KBM-7 (cell line): ENCODE measurements at regions not wholly inside any gene's neighbourhood (a gene's known extent, or its start where the extent isn't known, plus 50 kb on each side); places are given as distances from the start of the nearest gene placed in this dataset.

Experiments used
- DNase-seq: peaks from one replicate; pipeline ENCODE4 v3.0.0-alpha.2; 2015
- in situ Hi-C: fragments of 300-500 bp; cut with MboI; formaldehyde crosslinking; loops from 2 replicates; pipeline ENCODE4 v1.14.3; 2020; ENCODE audit warnings: low sequenced_read_pairs, low pct_unique_long_range_greater_than_20kb, mixed read lengths

GRCh38 chr12:28681980-28682379, 467.1 kb upstream of the FAR2 start:
- in situ Hi-C loops, result no loop called here
- no peak for DNase-seq

GRCh38 chr12:28683366-28683765, 465.7 kb upstream of the FAR2 start:
- no peak for DNase-seq
- in situ Hi-C loops, result no loop called here

GRCh38 chr12:28689398-28690175, 459.5 kb upstream of the FAR2 start:
- in situ Hi-C loops, result no loop called here
- DNase-seq, result no peak

GRCh38 chr12:28693565-28694219, 455.4 kb upstream of the FAR2 start:
- in situ Hi-C loops, result no loop called here
- DNase-seq, result no peak

- in situ Hi-C loops, result no loop called here
- no peak for DNase-seq
Measured at GRCh38 chr12:28698553-28698952, 450.5 kb upstream of the FAR2 start.

- in situ Hi-C loops, result no loop called here
- DNase-seq, result no peak
Measured at GRCh38 chr12:28699029-28699428, 450.0 kb upstream of the FAR2 start.

GRCh38 chr12:28700161-28700560, 448.9 kb upstream of the FAR2 start:
- in situ Hi-C loops, result no loop called here
- no peak for DNase-seq

GRCh38 chr12:28704477-28705169, 444.5 kb upstream of the FAR2 start:
- in situ Hi-C loops, result no loop called here

GRCh38 chr12:28708918-28709371, 440.1 kb upstream of the FAR2 start:
- DNase-seq, result no peak
- in situ Hi-C loops, result no loop called here

More at GRCh38 chr12:28704477-28705169, 444.5 kb upstream of the FAR2 start:
- DNase-seq, result no peak

GRCh38 chr12:28709986-28710685, 438.9 kb upstream of the FAR2 start:
- in situ Hi-C loops, result no loop called here
- no peak for DNase-seq

- DNase-seq, result no peak
Measured at GRCh38 chr12:28710882-28711281, 438.2 kb upstream of the FAR2 start.

GRCh38 chr12:28711421-28711820, 437.7 kb upstream of the FAR2 start:
- in situ Hi-C loops, result no loop called here
- no peak for DNase-seq

More at GRCh38 chr12:28710882-28711281, 438.2 kb upstream of the FAR2 start:
- in situ Hi-C loops, result no loop called here

GRCh38 chr12:28742791-28743190, 406.3 kb upstream of the FAR2 start:
- in situ Hi-C loops, result no loop called here
- DNase-seq, result no peak

GRCh38 chr12:28746734-28747325, 402.2 kb upstream of the FAR2 start:
- no peak for DNase-seq
- in situ Hi-C loops, result no loop called here

GRCh38 chr12:28750946-28751685, 398.0 kb upstream of the FAR2 start:
- no peak for DNase-seq

GRCh38 chr12:28755027-28755426, 394.1 kb upstream of the FAR2 start:
- in situ Hi-C loops, result no loop called here
- DNase-seq, result no peak

More at GRCh38 chr12:28750946-28751685, 398.0 kb upstream of the FAR2 start:
- in situ Hi-C loops, result no loop called here

- no peak for DNase-seq
- in situ Hi-C loops, result no loop called here
Measured at GRCh38 chr12:28759333-28759732, 389.7 kb upstream of the FAR2 start.
